Stimulated activated CD8-positive, alpha-beta memory T cell treated with anti-CD3 and anti-CD28 coated beads, Interleukin-2, amount 100 ng/mL, for 48 hours (primary cell): ENCODE measurements at regions not wholly inside any gene's neighbourhood (a gene's known extent, or its start where the extent isn't known, plus 50 kb on each side); places are given as distances from the start of the nearest gene placed in this dataset.
"Not testable (repeated sequence)": the region's sequence is repeated elsewhere in the genome, so short reads cannot be mapped to it uniquely, and the experiment has no call there.

Experiments
- DNase-seq, 2 donors: peaks; one replicate each; pipeline ENCODE4 v3.0.0-alpha.2; 2020; ENCODE audit warnings: low read depth in 2 of 2

GRCh38 chr17:70709596-70709995 is 540.3 kb downstream of the KCNJ2 start:
- no peak for DNase-seq

GRCh38 chr17:70713694-70714093 is 544.4 kb downstream of the KCNJ2 start:
- DNase-seq, result no peak

GRCh38 chr17:70716551-70716950 is 547.2 kb downstream of the KCNJ2 start:
- no peak for DNase-seq

- no peak for DNase-seq
These were observed 547.7 kb downstream of the KCNJ2 start for GRCh38 chr17:70717042-70717441.

- DNase-seq, result no peak
These were observed 567.1 kb downstream of the KCNJ2 start for GRCh38 chr17:70736375-70736957.

GRCh38 chr17:70739065-70739464 is 569.7 kb downstream of the KCNJ2 start:
- DNase-seq, result no peak

GRCh38 chr17:70746574-70746973 is 577.2 kb downstream of the KCNJ2 start:
- not testable (repeated sequence) for DNase-seq

GRCh38 chr17:70750983-70751382 is 581.7 kb downstream of the KCNJ2 start:
- DNase-seq, result no peak

GRCh38 chr17:70752461-70752860 is 583.1 kb downstream of the KCNJ2 start:
- DNase-seq, result not testable (repeated sequence)

- DNase-seq, result no peak
These were observed 583.7 kb downstream of the KCNJ2 start for GRCh38 chr17:70752966-70753467.

GRCh38 chr17:70763018-70763417 is 593.7 kb downstream of the KCNJ2 start:
- DNase-seq, result no peak

- no peak for DNase-seq
These were observed 597.9 kb downstream of the KCNJ2 start for GRCh38 chr17:70767102-70767701.

GRCh38 chr17:70769956-70770355 is 600.6 kb downstream of the KCNJ2 start:
- no peak for DNase-seq

GRCh38 chr17:70771804-70772386 is 602.6 kb downstream of the KCNJ2 start:
- DNase-seq, result no peak

GRCh38 chr17:70772761-70773160 is 603.4 kb downstream of the KCNJ2 start:
- no peak for DNase-seq

GRCh38 chr17:70773258-70773657 is 603.9 kb downstream of the KCNJ2 start:
- DNase-seq, result no peak

GRCh38 chr17:70774339-70775117 is 605.2 kb downstream of the KCNJ2 start:
- DNase-seq, result no peak

GRCh38 chr17:70775679-70776078 is 606.3 kb downstream of the KCNJ2 start:
- DNase-seq, result no peak

GRCh38 chr17:70776441-70776840 is 607.1 kb downstream of the KCNJ2 start:
- no peak for DNase-seq

GRCh38 chr17:70780031-70780430 is 610.7 kb downstream of the KCNJ2 start:
- DNase-seq, result no peak

- DNase-seq, result no peak
These were observed 616.7 kb downstream of the KCNJ2 start for GRCh38 chr17:70786081-70786480.

GRCh38 chr17:70787721-70788300 is 618.5 kb downstream of the KCNJ2 start:
- DNase-seq, result no peak
